SK-N-SH (cell line): ENCODE measurements at regions not wholly inside any gene's neighbourhood (a gene's known extent, or its start where the extent isn't known, plus 50 kb on each side); places are given as distances from the start of the nearest gene placed in this dataset.

ENCODE experiments used
- CHD2 ChIP-seq: fragments of 150-350 bp; IDR thresholded peaks from 2 replicates; pipeline ENCODE4 v1.6.1; 2018; ENCODE audit warnings: low read length; ENCODE audit not compliant: partially characterized antibody
- RCOR1 ChIP-seq: fragments of 150-350 bp; IDR thresholded peaks from 2 replicates; pipeline ENCODE4 v1.6.1; 2017; ENCODE audit warnings: antibody characterized with exemption, low read length
- TF ChIP-seq, protein P1 (sequence below): fragments of 200-600 bp; sonication (generic); IDR thresholded peaks from 2 replicates; pipeline ENCODE4 v1.6.1; 2017; ENCODE audit warnings: antibody characterized with exemption, mild to moderate bottlenecking, moderate library complexity

DNA sequence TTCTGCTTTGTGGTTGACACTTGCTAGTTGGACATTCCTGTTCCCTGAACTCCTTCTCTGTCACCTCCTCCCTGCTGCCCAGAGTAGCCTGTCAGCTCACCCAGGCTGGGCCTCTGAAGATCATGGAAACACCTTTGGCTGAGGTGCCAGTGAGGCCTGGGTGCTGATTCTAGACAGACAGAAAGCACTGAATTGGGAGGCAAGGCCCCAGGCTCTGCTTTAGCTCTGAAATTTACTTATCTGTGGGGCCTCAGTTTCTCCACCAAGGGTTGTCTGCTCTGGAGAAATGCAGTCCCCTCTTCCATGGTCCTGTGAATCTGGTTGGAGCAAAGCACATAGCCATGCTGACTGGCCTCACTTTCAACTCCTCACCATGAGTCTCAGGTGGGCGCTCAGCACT, 104.6 kb upstream of the SIX3 start:
- TF ChIP-seq, protein P1, sequence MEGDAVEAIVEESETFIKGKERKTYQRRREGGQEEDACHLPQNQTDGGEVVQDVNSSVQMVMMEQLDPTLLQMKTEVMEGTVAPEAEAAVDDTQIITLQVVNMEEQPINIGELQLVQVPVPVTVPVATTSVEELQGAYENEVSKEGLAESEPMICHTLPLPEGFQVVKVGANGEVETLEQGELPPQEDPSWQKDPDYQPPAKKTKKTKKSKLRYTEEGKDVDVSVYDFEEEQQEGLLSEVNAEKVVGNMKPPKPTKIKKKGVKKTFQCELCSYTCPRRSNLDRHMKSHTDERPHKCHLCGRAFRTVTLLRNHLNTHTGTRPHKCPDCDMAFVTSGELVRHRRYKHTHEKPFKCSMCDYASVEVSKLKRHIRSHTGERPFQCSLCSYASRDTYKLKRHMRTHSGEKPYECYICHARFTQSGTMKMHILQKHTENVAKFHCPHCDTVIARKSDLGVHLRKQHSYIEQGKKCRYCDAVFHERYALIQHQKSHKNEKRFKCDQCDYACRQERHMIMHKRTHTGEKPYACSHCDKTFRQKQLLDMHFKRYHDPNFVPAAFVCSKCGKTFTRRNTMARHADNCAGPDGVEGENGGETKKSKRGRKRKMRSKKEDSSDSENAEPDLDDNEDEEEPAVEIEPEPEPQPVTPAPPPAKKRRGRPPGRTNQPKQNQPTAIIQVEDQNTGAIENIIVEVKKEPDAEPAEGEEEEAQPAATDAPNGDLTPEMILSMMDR: no peak
- TF ChIP-seq RCOR1 (no peak), CHD2 (no peak)
